GM23338 (cell line): ENCODE measurements at regions not wholly inside any gene's neighbourhood (a gene's known extent, or its start where the extent isn't known, plus 50 kb on each side); places are given as distances from the start of the nearest gene placed in this dataset.
A peak's percentile ranks its signal among the peaks of the same experiment; 100 is the strongest.

ENCODE experiments used
- ATAC-seq: fragments of 200-7000 bp; cut with Tn5 transposase; 3 replicates; pipeline ENCODE4 v1.9.1; 2020
- DNase-seq: peaks from one replicate; pipeline ENCODE4 v3.0.0-alpha.2; 2015; ENCODE audit warnings: low spot score
- H2AFZ ChIP-seq: fragments of 200-600 bp; sonication (generic); 2 replicates; pipeline ENCODE4 v1.8.0; 2016; ENCODE audit warnings: antibody characterized with exemption, mild to moderate bottlenecking, moderate library complexity
- H3F3A ChIP-seq: fragments of 200-600 bp; sonication (generic); replicated peaks from 2 replicates; pipeline ENCODE4 v1.8.0; 2017; ENCODE audit warnings: antibody characterized with exemption, mixed run types, low read depth
- H3K27ac ChIP-seq: fragments of 200-600 bp; sonication (generic); 2 replicates; pipeline ENCODE4 v1.6.1; 2016; ENCODE audit warnings: low read depth
- H3K27me3 ChIP-seq: fragments of 200-600 bp; sonication (generic); 2 replicates; pipeline ENCODE4 v1.8.0; 2016; ENCODE audit warnings: mild to moderate bottlenecking, mixed run types, moderate library complexity; ENCODE audit not compliant: insufficient read depth
- H3K36me3 ChIP-seq: fragments of 200-600 bp; sonication (generic); 2 replicates; pipeline ENCODE4 v1.8.0; 2016; ENCODE audit warnings: mild to moderate bottlenecking; ENCODE audit not compliant: insufficient read depth
- H3K4me1 ChIP-seq: fragments of 200-600 bp; sonication (generic); 2 replicates; pipeline ENCODE4 v1.8.0; 2016; ENCODE audit warnings: mild to moderate bottlenecking, moderate library complexity; ENCODE audit not compliant: insufficient read depth
- H3K4me2 ChIP-seq: fragments of 200-600 bp; sonication (generic); 2 replicates; pipeline ENCODE4 v1.7.1; 2017; ENCODE audit warnings: mixed run types
- H3K4me3 ChIP-seq: fragments of 200-600 bp; sonication (generic); 2 replicates; pipeline ENCODE4 v1.6.1; 2016; ENCODE audit warnings: mixed run types
- H3K79me2 ChIP-seq: fragments of 200-600 bp; sonication (generic); replicated peaks from 2 replicates; pipeline ENCODE4 v1.8.0; 2017; ENCODE audit warnings: mild to moderate bottlenecking; ENCODE audit not compliant: insufficient read depth
- H3K9me2 ChIP-seq: fragments of 200-600 bp; sonication (generic); 2 replicates; pipeline ENCODE4 v1.8.0; 2017; ENCODE audit not compliant: insufficient read depth
- H4K20me1 ChIP-seq: fragments of 200-600 bp; sonication (generic); replicated peaks from 2 replicates; pipeline ENCODE4 v1.8.0; 2017; ENCODE audit warnings: mild to moderate bottlenecking; ENCODE audit not compliant: insufficient read depth
- H3K27ac Mint-ChIP-seq: 2 replicates; pipeline ENCODE4 v1.8.0; 2020; ENCODE audit warnings: inconsistent platforms, mild to moderate bottlenecking, moderate library complexity, mixed read lengths
- H3K27me3 Mint-ChIP-seq: 3 replicates; pipeline ENCODE4 v1.8.0; 2022; ENCODE audit warnings: low read depth, mild to moderate bottlenecking, moderate library complexity, mixed read lengths, inconsistent platforms; ENCODE audit not compliant: insufficient read depth, poor library complexity
- H3K36me3 Mint-ChIP-seq: 3 replicates; pipeline ENCODE4 v1.8.0; 2021; ENCODE audit warnings: low read depth, mild to moderate bottlenecking, inconsistent platforms, moderate library complexity, mixed read lengths
- H3K4me1 Mint-ChIP-seq: 3 replicates; pipeline ENCODE4 v1.8.0; 2020; ENCODE audit warnings: mild to moderate bottlenecking, inconsistent platforms, mixed read lengths
- H3K4me3 Mint-ChIP-seq: 3 replicates; pipeline ENCODE4 v1.8.0; 2021; ENCODE audit warnings: moderate library complexity, mild to moderate bottlenecking, inconsistent platforms, mixed read lengths
- H3K9me3 Mint-ChIP-seq: 3 replicates; pipeline ENCODE4 v1.8.0; 2020; ENCODE audit warnings: moderate library complexity, mild to moderate bottlenecking, inconsistent platforms, mixed read lengths
- CREB1 ChIP-seq: fragments of 250-450 bp; sonication (Bioruptor Pico); IDR thresholded peaks from 2 replicates; pipeline ENCODE4 v1.5.0; 2020; ENCODE audit warnings: low read depth, mild to moderate bottlenecking, moderate library complexity
- EZH2 ChIP-seq: fragments of 200-600 bp; sonication (generic); IDR thresholded peaks from one replicate; pipeline ENCODE4 v1.8.0; 2017; ENCODE audit warnings: antibody characterized with exemption, mild to moderate bottlenecking, low read depth; ENCODE audit not compliant: unreplicated experiment
- NANOG ChIP-seq: IDR thresholded peaks from 2 replicates; pipeline ENCODE4 v1.6.1; 2016; ENCODE audit warnings: antibody characterized with exemption, borderline replicate concordance
- POLR2AphosphoS5 ChIP-seq: IDR thresholded peaks from 2 replicates; pipeline ENCODE4 v1.6.1; 2016; ENCODE audit warnings: antibody characterized with exemption, low read depth
- STAT1 ChIP-seq: IDR thresholded peaks from one replicate; pipeline ENCODE4 v1.6.1; 2016; ENCODE audit warnings: antibody characterized with exemption; ENCODE audit not compliant: unreplicated experiment
- ZNF114 ChIP-seq: fragments of 250-450 bp; sonication (Bioruptor Pico); IDR thresholded peaks from 2 replicates; pipeline ENCODE4 v1.5.0; 2020; ENCODE audit warnings: mild to moderate bottlenecking, moderate library complexity
- TF ChIP-seq, protein P1 (sequence below): IDR thresholded peaks from 2 replicates; pipeline ENCODE4 v1.6.1; 2016; ENCODE audit warnings: antibody characterized with exemption
- TF ChIP-seq, protein P2 (sequence below), 2 experiments: fragments of 200-600 bp in 1 of 2; sonication (generic) in 1 of 2; conservative IDR thresholded peaks; 2 replicates each; pipeline versions ENCODE4 v1.5.1 to v1.6.1; 2016 to 2017; ENCODE audit warnings: antibody characterized with exemption in 2 of 2, low read depth in 2 of 2, mild to moderate bottlenecking in 2 of 2, moderate library complexity in 1 of 2

DNA sequence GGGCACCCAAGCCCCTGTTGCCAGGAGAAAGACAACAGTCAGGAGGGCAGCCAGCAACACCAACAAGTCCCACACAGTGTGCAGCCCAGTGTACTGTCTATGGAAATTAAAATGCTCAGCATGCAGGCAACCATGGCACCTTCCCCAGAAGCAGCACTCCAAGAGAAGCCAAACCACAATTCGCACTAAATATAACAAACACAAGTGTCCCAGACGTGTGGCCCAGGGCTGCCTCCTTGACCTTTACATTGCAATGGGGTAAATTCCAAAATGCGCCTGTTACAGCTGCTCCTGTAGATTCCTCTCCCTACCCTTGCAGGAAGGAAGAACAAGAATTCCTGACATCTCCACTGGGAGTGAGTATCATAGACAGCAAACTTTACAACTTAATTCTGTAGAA, 292.8 kb upstream of the USP9Y start (continued):
- no peak for TF ChIP-seq POLR2AphosphoS5
- TF ChIP-seq ZNF114 (CRISPR knock-in tag) = no peak
- TF ChIP-seq CREB1 (CRISPR knock-in tag) = no peak

DNA sequence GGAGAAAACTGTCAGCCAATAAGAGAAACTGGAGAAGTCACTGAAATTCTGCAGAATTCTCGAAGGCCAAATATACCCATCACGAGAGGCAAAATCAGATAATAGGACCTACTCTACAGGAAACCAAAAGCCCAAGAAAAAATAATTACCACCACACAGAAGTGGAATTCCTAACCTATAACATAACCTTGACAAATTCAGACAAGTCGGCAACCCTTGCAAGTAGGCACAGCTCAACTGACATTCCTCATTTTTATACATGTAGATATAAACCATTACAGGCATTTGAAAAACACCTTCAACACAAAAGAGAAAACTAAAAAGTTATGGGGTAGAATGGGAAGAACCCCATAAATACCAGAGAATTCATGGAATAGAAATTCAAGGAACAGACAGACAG, 290.3 kb upstream of the USP9Y start:
- TF ChIP-seq POLR2AphosphoS5 (no peak), STAT1 (no peak), EZH2 (no peak), CREB1 (CRISPR knock-in tag) (no peak), NANOG (no peak)
- no peak overlapping the region for H3K4me3 ChIP-seq
- H4K20me1 ChIP-seq = no peaks in the 10 kb centered on the region
- H3K27ac ChIP-seq = no peak overlapping the region
- no peak overlapping the region for H2AFZ ChIP-seq
- H3K79me2 ChIP-seq = no peaks in the 10 kb centered on the region
- H3K27me3 ChIP-seq = no peaks in the 10 kb centered on the region
- H3K36me3 ChIP-seq = no peaks in the 10 kb centered on the region
- no peaks in the 10 kb centered on the region for H3K9me2 ChIP-seq
- ATAC-seq (no peak), DNase-seq (no peak)
- Mint-ChIP-seq H3K9me3 (peaks cover 44% of the 10 kb centered on the region), H3K27ac (no peak overlapping the region), H3K27me3 (no peaks in the 10 kb centered on the region), H3K36me3 (peaks cover 3% of the 10 kb centered on the region; the same call in 1 of the 3 replicates), H3K4me1 (no peaks in the 10 kb centered on the region), H3K4me3 (no peak overlapping the region)
- no peaks in the 10 kb centered on the region for H3K4me1 ChIP-seq
- H3K4me2 ChIP-seq = no peak overlapping the region
- no peaks in the 10 kb centered on the region for H3F3A ChIP-seq

DNA sequence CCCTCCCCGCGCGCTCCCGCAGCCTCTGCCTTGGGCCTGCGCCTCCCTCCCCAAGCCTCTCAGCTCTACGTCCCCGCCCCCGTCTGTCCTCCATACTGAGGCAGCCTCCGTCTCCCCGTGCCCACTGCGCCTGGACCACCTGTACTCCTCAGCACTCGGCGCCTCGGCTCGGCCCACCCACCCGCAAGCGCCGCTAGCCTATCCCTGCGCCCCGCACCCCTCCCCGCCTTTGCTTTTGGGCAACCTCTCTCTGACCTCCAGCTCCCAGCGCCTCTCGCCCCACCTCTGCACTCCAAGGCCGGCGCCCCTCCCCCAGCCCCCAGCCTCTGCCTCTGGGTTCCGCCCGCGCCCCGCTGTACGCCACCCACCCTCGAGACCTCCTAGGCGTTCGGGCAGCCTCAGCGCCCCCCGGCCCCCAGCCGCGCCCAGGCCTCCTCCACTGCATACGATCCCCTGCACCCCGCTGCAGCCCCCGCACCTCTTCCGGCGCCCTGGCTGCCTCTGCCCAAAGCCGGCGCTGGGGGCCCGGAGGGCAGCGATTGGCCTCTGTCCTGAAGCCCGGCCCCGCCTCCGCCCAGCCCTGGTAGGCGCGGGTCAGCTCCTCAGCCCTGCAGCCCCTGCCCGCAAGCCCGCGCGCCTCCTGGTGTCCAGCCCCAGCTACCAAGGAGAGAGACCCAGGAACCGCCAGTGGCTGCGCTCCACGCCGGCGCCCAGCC, 279.8 kb upstream of the USP9Y start:
- ATAC-seq (peak; percentile 94), DNase-seq (peak; percentile 88)

More for the DNA sequence above, 279.8 kb upstream of the USP9Y start:
- Histone ChIP-seq H3K27ac (no peak overlapping the region), H2AFZ (no peak overlapping the region), H3K4me2 (peak overlapping the region; percentile 78), H3K36me3 (no peaks in the 10 kb centered on the region), H4K20me1 (no peaks in the 10 kb centered on the region; the same call in 1 of the 2 replicates), H3K4me3 (peak overlapping the region; percentile 56), H3K79me2 (no peaks in the 10 kb centered on the region), H3K27me3 (peaks cover 51% of the 10 kb centered on the region), H3K4me1 (peaks cover 5% of the 10 kb centered on the region; the same call in 1 of the 2 replicates), H3K9me2 (no peaks in the 10 kb centered on the region), H3F3A (no peaks in the 10 kb centered on the region)
- Mint-ChIP-seq H3K4me1 (no peaks in the 10 kb centered on the region; the same call in 2 of the 3 replicates), H3K36me3 (no peaks in the 10 kb centered on the region), H3K9me3 (peaks cover 47% of the 10 kb centered on the region), H3K4me3 (peak overlapping the region; percentile 60; the same call in 2 of the 3 replicates), H3K27me3 (peaks cover 4% of the 10 kb centered on the region), H3K27ac (no peak overlapping the region)
- TF ChIP-seq, protein P1, sequence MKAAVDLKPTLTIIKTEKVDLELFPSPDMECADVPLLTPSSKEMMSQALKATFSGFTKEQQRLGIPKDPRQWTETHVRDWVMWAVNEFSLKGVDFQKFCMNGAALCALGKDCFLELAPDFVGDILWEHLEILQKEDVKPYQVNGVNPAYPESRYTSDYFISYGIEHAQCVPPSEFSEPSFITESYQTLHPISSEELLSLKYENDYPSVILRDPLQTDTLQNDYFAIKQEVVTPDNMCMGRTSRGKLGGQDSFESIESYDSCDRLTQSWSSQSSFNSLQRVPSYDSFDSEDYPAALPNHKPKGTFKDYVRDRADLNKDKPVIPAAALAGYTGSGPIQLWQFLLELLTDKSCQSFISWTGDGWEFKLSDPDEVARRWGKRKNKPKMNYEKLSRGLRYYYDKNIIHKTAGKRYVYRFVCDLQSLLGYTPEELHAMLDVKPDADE = no peak
- TF ChIP-seq, protein P2, sequence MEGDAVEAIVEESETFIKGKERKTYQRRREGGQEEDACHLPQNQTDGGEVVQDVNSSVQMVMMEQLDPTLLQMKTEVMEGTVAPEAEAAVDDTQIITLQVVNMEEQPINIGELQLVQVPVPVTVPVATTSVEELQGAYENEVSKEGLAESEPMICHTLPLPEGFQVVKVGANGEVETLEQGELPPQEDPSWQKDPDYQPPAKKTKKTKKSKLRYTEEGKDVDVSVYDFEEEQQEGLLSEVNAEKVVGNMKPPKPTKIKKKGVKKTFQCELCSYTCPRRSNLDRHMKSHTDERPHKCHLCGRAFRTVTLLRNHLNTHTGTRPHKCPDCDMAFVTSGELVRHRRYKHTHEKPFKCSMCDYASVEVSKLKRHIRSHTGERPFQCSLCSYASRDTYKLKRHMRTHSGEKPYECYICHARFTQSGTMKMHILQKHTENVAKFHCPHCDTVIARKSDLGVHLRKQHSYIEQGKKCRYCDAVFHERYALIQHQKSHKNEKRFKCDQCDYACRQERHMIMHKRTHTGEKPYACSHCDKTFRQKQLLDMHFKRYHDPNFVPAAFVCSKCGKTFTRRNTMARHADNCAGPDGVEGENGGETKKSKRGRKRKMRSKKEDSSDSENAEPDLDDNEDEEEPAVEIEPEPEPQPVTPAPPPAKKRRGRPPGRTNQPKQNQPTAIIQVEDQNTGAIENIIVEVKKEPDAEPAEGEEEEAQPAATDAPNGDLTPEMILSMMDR (conservative IDR thresholded peaks at IDR 0.05; ENCODE audit: low read depth in 2 of 2) = peak; percentile 32 to 37; a peak in 3 of 4 replicates
